Calu3 (cell line): ENCODE measurements at regions not wholly inside any gene's neighbourhood (a gene's known extent, or its start where the extent isn't known, plus 50 kb on each side); places are given as distances from the start of the nearest gene placed in this dataset.

Experiments
- BruUV-seq: library from RNA; stranded (reverse); fragments of 400-500 nt; replicated peaks from 2 replicates; lab custom pipeline; 2021; lab: Mats Ljungman, UMichigan
- CTCF ChIA-PET: fragments of 300-600 bp; sonication (Branson Sonifier 250); formaldehyde crosslinking; loops from one replicate; lab custom pipeline; 2022; ENCODE audit warnings: antibody characterized with exemption; lab: Charles Lee
- DNase-seq: peaks from one replicate; pipeline ENCODE4 v3.0.0; 2022
- H3K27ac Mint-ChIP-seq: one replicate; pipeline ENCODE4 v1.8.0; 2022; ENCODE audit warnings: mixed read lengths; ENCODE audit not compliant: unreplicated experiment
- H3K27me3 Mint-ChIP-seq: one replicate; pipeline ENCODE4 v1.8.0; 2022; ENCODE audit warnings: mixed read lengths; ENCODE audit not compliant: unreplicated experiment
- H3K36me3 Mint-ChIP-seq: one replicate; pipeline ENCODE4 v1.8.0; 2022; ENCODE audit warnings: mild to moderate bottlenecking, moderate library complexity, mixed read lengths; ENCODE audit not compliant: insufficient read depth, unreplicated experiment
- H3K4me1 Mint-ChIP-seq: one replicate; pipeline ENCODE4 v1.8.0; 2022; ENCODE audit warnings: mild to moderate bottlenecking, low read depth, mixed read lengths; ENCODE audit not compliant: unreplicated experiment
- H3K4me3 Mint-ChIP-seq: one replicate; pipeline ENCODE4 v1.8.0; 2022; ENCODE audit warnings: mild to moderate bottlenecking, low read depth, moderate library complexity, mixed read lengths; ENCODE audit not compliant: unreplicated experiment
- H3K9me3 Mint-ChIP-seq: one replicate; pipeline ENCODE4 v1.8.0; 2022; ENCODE audit warnings: low read depth, mixed read lengths; ENCODE audit not compliant: unreplicated experiment
- intact Hi-C: fragments of 100-400 bp; cut with micrococcal nuclease; formaldehyde crosslinking; loops from one replicate; pipeline ENCODE4 v1.10.0; 2022; ENCODE audit not compliant: unreplicated experiment
- TF ChIP-seq, protein P1 (sequence below): fragments of 200-600 bp; IDR thresholded peaks from one replicate; pipeline ENCODE4 v1.8.0; 2022; ENCODE audit warnings: antibody characterized with exemption; ENCODE audit not compliant: unreplicated experiment

DNA sequence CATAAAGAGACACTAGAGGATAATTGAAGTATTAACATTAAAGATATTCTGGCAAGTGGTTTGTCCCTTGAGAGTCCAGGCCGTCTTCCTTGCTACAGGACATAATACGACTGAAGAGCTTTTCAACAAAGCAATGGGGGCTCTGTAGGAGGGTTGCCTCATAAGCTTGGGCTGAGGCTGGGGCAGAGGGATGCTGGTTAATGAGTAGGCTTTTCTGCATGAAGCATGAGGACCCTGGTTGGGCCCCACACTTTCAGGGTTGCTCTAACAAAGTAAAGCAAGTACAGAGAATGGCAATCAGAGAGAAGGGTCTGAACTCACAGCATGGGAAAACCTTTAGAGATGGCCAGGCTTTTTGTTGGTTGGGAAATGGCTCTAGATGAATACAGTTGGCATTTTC, 281.3 kb downstream of the IDS start:
- Mint-ChIP-seq H3K4me1 (no peaks in the 10 kb centered on the region), H3K27me3 (no peaks in the 10 kb centered on the region), H3K27ac (no peak overlapping the region), H3K9me3 (peaks cover 5% of the 10 kb centered on the region), H3K36me3 (no peaks in the 10 kb centered on the region), H3K4me3 (no peak overlapping the region)
- no peak for DNase-seq
- intact Hi-C loops, result no loop called here
- no TSS peak for BruUV-seq
- CTCF ChIA-PET, result no interaction called here
- TF ChIP-seq, protein P1, sequence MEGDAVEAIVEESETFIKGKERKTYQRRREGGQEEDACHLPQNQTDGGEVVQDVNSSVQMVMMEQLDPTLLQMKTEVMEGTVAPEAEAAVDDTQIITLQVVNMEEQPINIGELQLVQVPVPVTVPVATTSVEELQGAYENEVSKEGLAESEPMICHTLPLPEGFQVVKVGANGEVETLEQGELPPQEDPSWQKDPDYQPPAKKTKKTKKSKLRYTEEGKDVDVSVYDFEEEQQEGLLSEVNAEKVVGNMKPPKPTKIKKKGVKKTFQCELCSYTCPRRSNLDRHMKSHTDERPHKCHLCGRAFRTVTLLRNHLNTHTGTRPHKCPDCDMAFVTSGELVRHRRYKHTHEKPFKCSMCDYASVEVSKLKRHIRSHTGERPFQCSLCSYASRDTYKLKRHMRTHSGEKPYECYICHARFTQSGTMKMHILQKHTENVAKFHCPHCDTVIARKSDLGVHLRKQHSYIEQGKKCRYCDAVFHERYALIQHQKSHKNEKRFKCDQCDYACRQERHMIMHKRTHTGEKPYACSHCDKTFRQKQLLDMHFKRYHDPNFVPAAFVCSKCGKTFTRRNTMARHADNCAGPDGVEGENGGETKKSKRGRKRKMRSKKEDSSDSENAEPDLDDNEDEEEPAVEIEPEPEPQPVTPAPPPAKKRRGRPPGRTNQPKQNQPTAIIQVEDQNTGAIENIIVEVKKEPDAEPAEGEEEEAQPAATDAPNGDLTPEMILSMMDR, result no peak

DNA sequence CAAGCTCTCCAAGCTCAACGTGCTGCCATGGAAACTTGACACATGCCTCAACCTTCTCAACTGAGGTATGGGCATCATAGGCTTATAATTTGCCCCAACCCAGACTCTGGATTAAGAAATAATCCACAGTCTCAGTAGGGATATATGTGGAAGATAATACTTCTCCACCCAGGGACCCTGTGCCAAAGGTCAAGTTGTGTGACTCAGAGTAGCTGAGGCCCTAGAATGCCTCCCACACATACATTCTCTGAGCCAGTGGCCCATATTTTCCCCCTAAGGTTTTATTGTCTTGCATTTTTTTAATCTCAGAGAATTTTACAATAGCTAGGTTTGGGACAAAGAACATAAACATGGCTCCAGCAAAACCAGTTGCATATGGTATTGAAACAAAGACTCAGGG, 283.1 kb downstream of the IDS start:
- no TSS peak for BruUV-seq
- intact Hi-C loops, result no loop called here
- H3K9me3 Mint-ChIP-seq, result peaks cover 3% of the 10 kb centered on the region
- no peaks in the 10 kb centered on the region for H3K36me3 Mint-ChIP-seq
- H3K4me3 Mint-ChIP-seq, result no peak overlapping the region
- no peaks in the 10 kb centered on the region for H3K4me1 Mint-ChIP-seq
- H3K27me3 Mint-ChIP-seq, result no peaks in the 10 kb centered on the region
- no peak for DNase-seq
- TF ChIP-seq, protein P1, result no peak
- CTCF ChIA-PET, result no interaction called here
- no peak overlapping the region for H3K27ac Mint-ChIP-seq

DNA sequence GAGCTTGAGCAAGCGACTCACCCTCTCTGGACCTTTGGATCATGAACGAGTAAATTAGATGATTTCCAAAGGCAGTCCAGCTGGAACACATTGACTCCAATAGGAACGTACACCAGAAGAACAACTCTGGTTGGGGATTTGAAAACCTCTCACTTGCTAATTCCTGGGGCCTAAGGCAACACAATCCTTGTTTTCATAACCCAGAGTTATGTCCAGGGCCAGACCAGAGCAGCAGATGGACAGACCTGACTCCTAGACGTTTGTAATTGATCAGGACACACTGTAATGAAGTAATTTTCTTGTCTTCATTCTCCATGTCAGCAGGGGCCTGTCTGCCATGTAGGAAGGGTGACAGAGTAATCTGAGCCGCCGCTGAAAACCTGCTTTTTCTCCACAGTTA, 283.9 kb downstream of the IDS start:
- intact Hi-C loops, result no loop called here
- no peak overlapping the region for H3K4me3 Mint-ChIP-seq
- TF ChIP-seq, protein P1, result no peak
- no peaks in the 10 kb centered on the region for H3K27me3 Mint-ChIP-seq
- DNase-seq, result no peak
- no peak overlapping the region for H3K27ac Mint-ChIP-seq
- H3K4me1 Mint-ChIP-seq, result no peaks in the 10 kb centered on the region
- H3K36me3 Mint-ChIP-seq, result no peaks in the 10 kb centered on the region
- no TSS peak for BruUV-seq
- CTCF ChIA-PET, result no interaction called here
- peaks cover 6% of the 10 kb centered on the region for H3K9me3 Mint-ChIP-seq

DNA sequence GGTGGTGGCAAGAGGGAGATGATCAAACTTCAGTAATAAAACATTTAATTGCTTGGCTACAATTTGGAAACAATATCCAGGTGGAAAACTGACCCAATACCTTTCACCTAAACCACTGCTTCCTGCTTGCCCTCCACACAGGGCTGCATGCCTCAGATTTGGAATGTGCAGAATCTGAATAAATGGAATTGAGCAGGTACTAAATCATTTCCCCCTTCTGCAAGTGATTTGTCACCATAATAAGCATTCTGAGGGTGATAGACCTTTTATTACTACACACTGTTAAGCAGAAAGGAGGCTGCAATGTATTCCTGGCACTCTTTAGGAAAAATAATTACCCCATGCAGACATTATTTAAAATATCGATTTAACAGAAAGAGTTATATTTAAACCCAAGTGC, 291.8 kb downstream of the IDS start:
- CTCF ChIA-PET, result no interaction called here
- no peaks in the 10 kb centered on the region for H3K4me1 Mint-ChIP-seq
- H3K9me3 Mint-ChIP-seq, result peaks cover 11% of the 10 kb centered on the region
- H3K27ac Mint-ChIP-seq, result no peak overlapping the region
- no peaks in the 10 kb centered on the region for H3K36me3 Mint-ChIP-seq
- intact Hi-C loops, result no loop called here
- no peak for DNase-seq
- no TSS peak for BruUV-seq
- TF ChIP-seq, protein P1, result no peak
- no peaks in the 10 kb centered on the region for H3K27me3 Mint-ChIP-seq
- H3K4me3 Mint-ChIP-seq, result no peak overlapping the region

DNA sequence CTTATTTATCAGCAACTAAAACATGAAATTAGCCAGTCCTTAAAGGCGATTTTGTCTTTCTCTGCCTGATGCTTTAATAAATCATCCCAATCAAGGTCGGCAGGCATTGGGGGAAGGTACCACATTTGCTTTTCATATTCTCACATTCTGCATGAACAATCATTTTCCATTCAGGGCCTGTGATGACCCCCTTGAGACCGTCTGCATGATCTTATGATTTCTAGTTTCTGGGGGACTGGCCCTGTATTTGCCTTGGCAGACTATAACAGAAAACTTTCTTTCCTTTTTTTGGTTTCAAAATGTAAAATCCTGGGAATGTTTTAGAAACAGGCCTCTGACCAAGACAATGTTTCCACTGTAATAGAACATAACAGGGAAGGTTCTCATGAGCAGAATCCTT, 296.8 kb downstream of the IDS start:
- TF ChIP-seq, protein P1, result no peak
- Mint-ChIP-seq H3K4me3 (no peak overlapping the region), H3K9me3 (peaks cover 13% of the 10 kb centered on the region), H3K36me3 (no peaks in the 10 kb centered on the region), H3K4me1 (no peaks in the 10 kb centered on the region), H3K27ac (no peak overlapping the region), H3K27me3 (no peaks in the 10 kb centered on the region)
- no peak for DNase-seq
- CTCF ChIA-PET, result no interaction called here
- intact Hi-C loops, result no loop called here
- no TSS peak for BruUV-seq
